ENCODE measurements at regions not wholly inside any gene's neighbourhood (a gene's known extent, or its start where the extent isn't known, plus 50 kb on each side); places are given as distances from the start of the nearest gene placed in this dataset.

- no peak for DNase-seq (ENCODE audit: low read depth in 2 of 3, low spot score in 2 of 3)
Observed at GRCh38 chr7:155920068-155920461, 107.8 kb upstream of the SHH start.

GRCh38 chr7:155919391-155920067 lies 107.3 kb upstream of the SHH start:
- DNase-seq (ENCODE audit: low read depth in 2 of 3, low spot score in 2 of 3) = no peak

- DNase-seq (ENCODE audit: low read depth in 2 of 3, low spot score in 2 of 3) = no peak
Observed at GRCh38 chr7:155918720-155919390, 106.6 kb upstream of the SHH start.

GRCh38 chr7:155917836-155918430 lies 105.7 kb upstream of the SHH start:
- no peak for DNase-seq (ENCODE audit: low read depth in 2 of 3, low spot score in 2 of 3)

- DNase-seq (ENCODE audit: low read depth in 2 of 3, low spot score in 2 of 3) = no peak
Observed at GRCh38 chr7:155916926-155917655, 104.8 kb upstream of the SHH start.

GRCh38 chr7:155914341-155914740 lies 102.1 kb upstream of the SHH start:
- DNase-seq (ENCODE audit: low read depth in 2 of 3, low spot score in 2 of 3) = no peak

- DNase-seq (ENCODE audit: low read depth in 2 of 3, low spot score in 2 of 3) = no peak
Observed at GRCh38 chr7:155913719-155914118, 101.5 kb upstream of the SHH start.

GRCh38 chr7:155913291-155913690 lies 101.0 kb upstream of the SHH start:
- DNase-seq (ENCODE audit: low read depth in 2 of 3, low spot score in 2 of 3) = no peak

GRCh38 chr7:155911471-155912105 lies 99.3 kb upstream of the SHH start:
- DNase-seq (ENCODE audit: low read depth in 2 of 3, low spot score in 2 of 3) = no peak

- no peak for DNase-seq (ENCODE audit: low read depth in 2 of 3, low spot score in 2 of 3)
Observed at GRCh38 chr7:155908385-155908784, 96.1 kb upstream of the SHH start.

- no peak for DNase-seq (ENCODE audit: low read depth in 2 of 3, low spot score in 2 of 3)
Observed at GRCh38 chr7:155907450-155908200, 95.4 kb upstream of the SHH start.

- no peak for DNase-seq (ENCODE audit: low read depth in 2 of 3, low spot score in 2 of 3)
Observed at GRCh38 chr7:155901176-155901575, 88.9 kb upstream of the SHH start.

- DNase-seq (ENCODE audit: low read depth in 2 of 3, low spot score in 2 of 3) = no peak
Observed at GRCh38 chr7:155899596-155899995, 87.3 kb upstream of the SHH start.

GRCh38 chr7:155897758-155898386 lies 85.6 kb upstream of the SHH start:
- DNase-seq (ENCODE audit: low read depth in 2 of 3, low spot score in 2 of 3) = no peak

GRCh38 chr7:155896531-155897263 lies 84.4 kb upstream of the SHH start:
- no peak for DNase-seq (ENCODE audit: low read depth in 2 of 3, low spot score in 2 of 3)

- no peak for DNase-seq (ENCODE audit: low read depth in 2 of 3, low spot score in 2 of 3)
Observed at GRCh38 chr7:155893664-155894063, 81.4 kb upstream of the SHH start.

- no peak for DNase-seq (ENCODE audit: low read depth in 2 of 3, low spot score in 2 of 3)
Observed at GRCh38 chr7:155893176-155893575, 80.9 kb upstream of the SHH start.

GRCh38 chr7:155889636-155890511 lies 77.6 kb upstream of the SHH start:
- DNase-seq (ENCODE audit: low read depth in 2 of 3, low spot score in 2 of 3) = no peak

Measured in hematopoietic multipotent progenitor cell (in vitro differentiated cells).